HG02973 (cell line): ENCODE measurements at regions not wholly inside any gene's neighbourhood (a gene's known extent, or its start where the extent isn't known, plus 50 kb on each side); places are given as distances from the start of the nearest gene placed in this dataset.

Experiments used
- ATAC-seq: cut with Tn5 transposase; IDR thresholded peaks from one replicate; pipeline ENCODE4 v1.9.1; 2021; ENCODE audit warnings: moderate library complexity; ENCODE audit not compliant: unreplicated experiment

GRCh38 chrX:45261005-45261404 lies 60.3 kb upstream of the DIPK2B start:
- no peak for ATAC-seq

DNA sequence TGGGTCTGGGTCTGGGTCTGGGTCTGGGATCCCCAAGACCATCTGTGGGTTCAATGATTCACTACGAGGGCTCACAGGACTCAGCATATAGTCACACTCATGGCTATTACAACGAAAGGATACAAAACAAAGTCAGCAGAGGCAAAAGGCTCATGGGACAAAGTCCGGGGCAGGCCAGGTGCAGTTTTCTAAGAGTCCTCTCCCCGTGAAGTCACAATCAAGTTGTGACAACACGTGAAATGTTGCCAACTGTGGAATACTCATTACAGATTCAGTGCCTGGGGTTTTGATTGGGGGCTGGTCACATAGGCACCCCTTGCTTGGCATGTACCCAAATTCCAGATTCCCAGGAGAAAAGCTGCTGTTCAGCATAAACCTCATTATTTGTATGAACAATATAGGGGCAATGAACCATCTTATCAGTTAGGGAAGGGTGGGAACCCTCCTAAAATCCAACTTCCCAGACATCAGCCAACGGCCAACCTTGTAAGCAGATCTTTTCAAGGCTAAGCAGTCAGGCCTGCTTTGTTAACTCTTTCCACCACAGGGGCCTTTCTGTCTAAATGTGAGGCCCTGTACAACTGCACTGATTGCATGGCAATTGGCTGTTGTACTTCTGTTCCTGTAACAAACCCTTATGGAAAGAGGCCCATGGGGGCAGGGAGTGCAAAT lies 58.2 kb upstream of the DIPK2B start:
- no peak for ATAC-seq
